SK-N-SH treated with all-trans-retinoic acid at 6 μM for 48 hours (cell line): ENCODE measurements at regions not wholly inside any gene's neighbourhood (a gene's known extent, or its start where the extent isn't known, plus 50 kb on each side); places are given as distances from the start of the nearest gene placed in this dataset.

Source experiments
- ATAC-seq: fragments of 200-7000 bp; cut with Tn5 transposase; 3 replicates; pipeline ENCODE4 v1.9.1; 2020; ENCODE audit warnings: mild to moderate bottlenecking, moderate library complexity
- ARNTL ChIP-seq: fragments of 450-650 bp; formaldehyde crosslinking; IDR thresholded peaks from 2 replicates; pipeline ENCODE4 v1.5.0; 2020; ENCODE audit warnings: low read depth, mild to moderate bottlenecking, moderate library complexity, borderline replicate concordance
- BACH2 ChIP-seq: fragments of 250-450 bp; sonication (Bioruptor Pico); IDR thresholded peaks from 2 replicates; pipeline ENCODE4 v1.9.0; 2021; ENCODE audit warnings: mild to moderate bottlenecking, borderline replicate concordance
- ESRRG ChIP-seq: fragments of 250-450 bp; sonication (Bioruptor Pico); IDR thresholded peaks from 2 replicates; pipeline ENCODE4 v1.6.1; 2021; ENCODE audit warnings: mild to moderate bottlenecking
- GLIS3 ChIP-seq: fragments of 250-450 bp; sonication (Bioruptor Pico); IDR thresholded peaks from 2 replicates; pipeline ENCODE4 v1.5.0; 2020; ENCODE audit warnings: mild to moderate bottlenecking, moderate library complexity
- ISL1 ChIP-seq: fragments of 250-450 bp; sonication (Bioruptor Pico); IDR thresholded peaks from 2 replicates; pipeline ENCODE4 v2.1.2; 2022; ENCODE audit warnings: mild to moderate bottlenecking, moderate library complexity
- OSR1 ChIP-seq: fragments of 250-450 bp; sonication (Bioruptor Pico); IDR thresholded peaks from 2 replicates; pipeline ENCODE4 v1.8.0; 2022; ENCODE audit warnings: moderate library complexity, mild to moderate bottlenecking, inconsistent platforms
- SNAI2 ChIP-seq: fragments of 250-450 bp; sonication (Bioruptor Pico); IDR thresholded peaks from 2 replicates; pipeline ENCODE4 v1.5.0; 2020; ENCODE audit warnings: mild to moderate bottlenecking, moderate library complexity
- TCF4 ChIP-seq: fragments of 250-450 bp; sonication (Bioruptor Pico); IDR thresholded peaks from 2 replicates; pipeline ENCODE4 v1.8.0; 2021; ENCODE audit warnings: mild to moderate bottlenecking, moderate library complexity, borderline replicate concordance
- TOX ChIP-seq: fragments of 250-450 bp; sonication (Bioruptor Pico); IDR thresholded peaks from 2 replicates; pipeline ENCODE4 v1.8.0; 2021; ENCODE audit warnings: mild to moderate bottlenecking, moderate library complexity, borderline replicate concordance
- ZC3H10 ChIP-seq: fragments of 250-450 bp; sonication (Bioruptor Pico); IDR thresholded peaks from 2 replicates; pipeline ENCODE4 v1.5.1; 2021; ENCODE audit warnings: mild to moderate bottlenecking, moderate library complexity
- ZFP3 ChIP-seq: fragments of 250-450 bp; sonication (Bioruptor Pico); IDR thresholded peaks from 2 replicates; pipeline ENCODE4 v1.5.0; 2020; ENCODE audit warnings: mild to moderate bottlenecking, moderate library complexity
- ZFP30 ChIP-seq: fragments of 450-650 bp; formaldehyde crosslinking; IDR thresholded peaks from 2 replicates; pipeline ENCODE4 v1.5.0; 2022; ENCODE audit warnings: mild to moderate bottlenecking, moderate library complexity
- ZNF565 ChIP-seq: fragments of 450-650 bp; formaldehyde crosslinking; conservative IDR thresholded peaks from 2 replicates; pipeline ENCODE4 v1.5.0; 2020; ENCODE audit warnings: low read depth, mild to moderate bottlenecking, moderate library complexity
- ZNF70 ChIP-seq: fragments of 450-650 bp; formaldehyde crosslinking; IDR thresholded peaks from 2 replicates; pipeline ENCODE4 v1.5.0; 2020; ENCODE audit warnings: mild to moderate bottlenecking, moderate library complexity
- ZNF8 ChIP-seq: fragments of 450-650 bp; formaldehyde crosslinking; IDR thresholded peaks from 2 replicates; pipeline ENCODE4 v1.5.0; 2020; ENCODE audit warnings: mild to moderate bottlenecking, moderate library complexity
- TF ChIP-seq, protein P1 (sequence below): fragments of 250-450 bp; sonication (Bioruptor Pico); IDR thresholded peaks from 2 replicates; pipeline ENCODE4 v1.8.0; 2021; ENCODE audit warnings: low read depth, mild to moderate bottlenecking, moderate library complexity, borderline replicate concordance
- TF ChIP-seq, protein P2 (sequence below): fragments of 250-450 bp; sonication (Bioruptor Pico); IDR thresholded peaks from 2 replicates; pipeline ENCODE4 v1.5.0; 2020; ENCODE audit warnings: mild to moderate bottlenecking, moderate library complexity
- TF ChIP-seq, protein P3 (sequence below): fragments of 250-450 bp; sonication (Bioruptor Pico); IDR thresholded peaks from 2 replicates; pipeline ENCODE4 v1.5.1; 2021; ENCODE audit warnings: mild to moderate bottlenecking, moderate library complexity
- TF ChIP-seq, protein P4 (sequence below): fragments of 250-450 bp; sonication (Bioruptor Pico); IDR thresholded peaks from 2 replicates; pipeline ENCODE4 v1.8.0; 2020; ENCODE audit warnings: mild to moderate bottlenecking, moderate library complexity, borderline replicate concordance

DNA sequence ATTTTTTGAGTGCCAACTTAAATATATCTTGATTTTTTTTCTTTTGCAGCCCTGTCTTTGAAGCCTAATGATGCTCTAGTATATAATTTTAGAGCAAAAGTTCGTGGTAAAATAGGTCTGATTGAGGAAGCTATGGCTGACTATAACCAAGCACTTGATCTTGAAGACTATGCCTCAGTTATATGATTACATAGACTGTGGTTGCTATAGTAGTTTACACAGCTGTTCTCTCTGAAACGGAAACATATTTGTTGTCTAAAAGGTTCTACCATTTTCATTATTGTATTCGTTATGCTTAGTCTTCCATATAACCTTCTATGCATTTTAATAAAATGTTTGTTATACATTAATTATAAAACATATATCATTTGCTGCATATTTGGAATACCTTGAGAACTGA, 246.7 kb downstream of the TTC6 start:
- TF ChIP-seq, protein P1, sequence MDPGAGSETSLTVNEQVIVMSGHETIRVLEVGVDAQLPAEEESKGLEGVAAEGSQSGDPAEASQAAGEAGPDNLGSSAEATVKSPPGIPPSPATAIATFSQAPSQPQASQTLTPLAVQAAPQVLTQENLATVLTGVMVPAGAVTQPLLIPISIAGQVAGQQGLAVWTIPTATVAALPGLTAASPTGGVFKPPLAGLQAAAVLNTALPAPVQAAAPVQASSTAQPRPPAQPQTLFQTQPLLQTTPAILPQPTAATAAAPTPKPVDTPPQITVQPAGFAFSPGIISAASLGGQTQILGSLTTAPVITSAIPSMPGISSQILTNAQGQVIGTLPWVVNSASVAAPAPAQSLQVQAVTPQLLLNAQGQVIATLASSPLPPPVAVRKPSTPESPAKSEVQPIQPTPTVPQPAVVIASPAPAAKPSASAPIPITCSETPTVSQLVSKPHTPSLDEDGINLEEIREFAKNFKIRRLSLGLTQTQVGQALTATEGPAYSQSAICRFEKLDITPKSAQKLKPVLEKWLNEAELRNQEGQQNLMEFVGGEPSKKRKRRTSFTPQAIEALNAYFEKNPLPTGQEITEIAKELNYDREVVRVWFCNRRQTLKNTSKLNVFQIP (CRISPR knock-in tag), result no peak
- no peak for TF ChIP-seq TOX (CRISPR knock-in tag)
- TF ChIP-seq OSR1 (CRISPR knock-in tag), result no peak
- TF ChIP-seq, protein P2, sequence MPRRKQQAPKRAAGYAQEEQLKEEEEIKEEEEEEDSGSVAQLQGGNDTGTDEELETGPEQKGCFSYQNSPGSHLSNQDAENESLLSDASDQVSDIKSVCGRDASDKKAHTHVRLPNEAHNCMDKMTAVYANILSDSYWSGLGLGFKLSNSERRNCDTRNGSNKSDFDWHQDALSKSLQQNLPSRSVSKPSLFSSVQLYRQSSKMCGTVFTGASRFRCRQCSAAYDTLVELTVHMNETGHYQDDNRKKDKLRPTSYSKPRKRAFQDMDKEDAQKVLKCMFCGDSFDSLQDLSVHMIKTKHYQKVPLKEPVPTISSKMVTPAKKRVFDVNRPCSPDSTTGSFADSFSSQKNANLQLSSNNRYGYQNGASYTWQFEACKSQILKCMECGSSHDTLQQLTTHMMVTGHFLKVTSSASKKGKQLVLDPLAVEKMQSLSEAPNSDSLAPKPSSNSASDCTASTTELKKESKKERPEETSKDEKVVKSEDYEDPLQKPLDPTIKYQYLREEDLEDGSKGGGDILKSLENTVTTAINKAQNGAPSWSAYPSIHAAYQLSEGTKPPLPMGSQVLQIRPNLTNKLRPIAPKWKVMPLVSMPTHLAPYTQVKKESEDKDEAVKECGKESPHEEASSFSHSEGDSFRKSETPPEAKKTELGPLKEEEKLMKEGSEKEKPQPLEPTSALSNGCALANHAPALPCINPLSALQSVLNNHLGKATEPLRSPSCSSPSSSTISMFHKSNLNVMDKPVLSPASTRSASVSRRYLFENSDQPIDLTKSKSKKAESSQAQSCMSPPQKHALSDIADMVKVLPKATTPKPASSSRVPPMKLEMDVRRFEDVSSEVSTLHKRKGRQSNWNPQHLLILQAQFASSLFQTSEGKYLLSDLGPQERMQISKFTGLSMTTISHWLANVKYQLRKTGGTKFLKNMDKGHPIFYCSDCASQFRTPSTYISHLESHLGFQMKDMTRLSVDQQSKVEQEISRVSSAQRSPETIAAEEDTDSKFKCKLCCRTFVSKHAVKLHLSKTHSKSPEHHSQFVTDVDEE (CRISPR knock-in tag), result no peak
- TF ChIP-seq BACH2 (CRISPR knock-in tag), result no peak
- TF ChIP-seq ZNF565, result no peak
- TF ChIP-seq SNAI2, result no peak
- no peak for TF ChIP-seq ARNTL (CRISPR knock-in tag)
- no peak for TF ChIP-seq ZNF8
- no peak for TF ChIP-seq ZNF70
- TF ChIP-seq ZFP30, result no peak
- no peak for ATAC-seq

DNA sequence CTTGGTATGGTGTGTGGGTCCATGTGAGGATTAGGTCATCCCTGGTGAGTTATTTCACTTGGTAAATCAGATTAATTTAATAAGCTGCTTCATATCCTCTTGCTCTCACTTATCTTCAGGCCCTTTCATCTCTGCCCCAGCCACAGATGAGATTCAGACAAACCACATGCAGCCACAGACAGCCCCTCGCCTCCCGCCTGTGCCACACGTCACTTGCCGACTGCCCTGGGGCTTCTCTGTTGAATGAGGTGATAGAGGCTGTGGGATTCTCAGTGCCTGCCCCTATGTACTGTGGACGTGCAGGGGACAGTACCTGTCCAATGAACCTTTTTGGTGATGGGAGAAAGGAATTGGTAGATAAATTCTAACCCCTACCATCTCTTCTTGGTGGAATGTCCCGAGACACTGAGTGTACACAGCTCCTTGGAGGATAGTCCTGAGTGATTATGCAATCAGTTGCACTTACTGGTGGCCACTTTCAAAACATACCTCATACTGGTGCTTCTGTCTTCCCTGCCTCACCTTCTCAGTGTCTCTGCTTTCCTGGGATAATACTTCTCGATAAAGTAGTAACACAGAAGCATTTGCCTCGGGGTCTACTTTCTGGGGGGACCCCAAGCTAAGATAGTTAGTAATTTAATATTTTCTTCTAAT, 248.7 kb downstream of the TTC6 start:
- ATAC-seq, result no peak
- TF ChIP-seq ZFP3 (CRISPR knock-in tag), result no peak
- TF ChIP-seq, protein P1 (CRISPR knock-in tag), result no peak
- TF ChIP-seq TCF4 (CRISPR knock-in tag), result no peak
- no peak for TF ChIP-seq GLIS3
- no peak for TF ChIP-seq SNAI2
- no peak for TF ChIP-seq ARNTL (CRISPR knock-in tag)
- no peak for TF ChIP-seq ESRRG (CRISPR knock-in tag)
- TF ChIP-seq, protein P3, sequence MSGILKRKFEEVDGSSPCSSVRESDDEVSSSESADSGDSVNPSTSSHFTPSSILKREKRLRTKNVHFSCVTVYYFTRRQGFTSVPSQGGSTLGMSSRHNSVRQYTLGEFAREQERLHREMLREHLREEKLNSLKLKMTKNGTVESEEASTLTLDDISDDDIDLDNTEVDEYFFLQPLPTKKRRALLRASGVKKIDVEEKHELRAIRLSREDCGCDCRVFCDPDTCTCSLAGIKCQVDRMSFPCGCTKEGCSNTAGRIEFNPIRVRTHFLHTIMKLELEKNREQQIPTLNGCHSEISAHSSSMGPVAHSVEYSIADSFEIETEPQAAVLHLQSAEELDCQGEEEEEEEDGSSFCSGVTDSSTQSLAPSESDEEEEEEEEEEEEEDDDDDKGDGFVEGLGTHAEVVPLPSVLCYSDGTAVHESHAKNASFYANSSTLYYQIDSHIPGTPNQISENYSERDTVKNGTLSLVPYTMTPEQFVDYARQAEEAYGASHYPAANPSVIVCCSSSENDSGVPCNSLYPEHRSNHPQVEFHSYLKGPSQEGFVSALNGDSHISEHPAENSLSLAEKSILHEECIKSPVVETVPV (CRISPR knock-in tag), result no peak
- no peak for TF ChIP-seq ZNF70
- TF ChIP-seq, all 23 proteins: peak for 0

DNA sequence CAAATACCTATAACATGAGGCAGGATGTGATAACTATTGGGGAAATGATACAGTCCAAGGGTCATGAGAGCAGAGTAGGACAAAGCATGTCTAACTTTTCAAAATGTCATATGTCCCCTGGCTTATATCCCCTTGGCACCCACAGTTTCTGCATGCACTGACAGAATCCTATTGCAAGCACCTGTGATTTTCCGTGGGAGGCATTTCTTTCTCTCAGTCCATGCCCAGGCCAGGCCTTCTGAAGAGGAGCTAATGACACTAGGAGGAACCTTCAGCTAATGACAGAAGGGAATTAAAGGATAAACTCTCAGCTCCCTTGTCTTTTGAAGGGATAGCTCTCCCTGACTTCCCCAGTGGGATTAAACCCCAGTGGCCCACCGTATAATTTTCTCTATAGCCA, 249.2 kb downstream of the TTC6 start:
- ATAC-seq, result no peak
- TF ChIP-seq, protein P3 (CRISPR knock-in tag), result no peak
- no peak for TF ChIP-seq ESRRG (CRISPR knock-in tag)
- no peak for TF ChIP-seq ZFP30
- no peak for TF ChIP-seq ZNF8
- TF ChIP-seq OSR1 (CRISPR knock-in tag), result no peak
- no peak for TF ChIP-seq ZFP3 (CRISPR knock-in tag)
- no peak for TF ChIP-seq BACH2 (CRISPR knock-in tag)

DNA sequence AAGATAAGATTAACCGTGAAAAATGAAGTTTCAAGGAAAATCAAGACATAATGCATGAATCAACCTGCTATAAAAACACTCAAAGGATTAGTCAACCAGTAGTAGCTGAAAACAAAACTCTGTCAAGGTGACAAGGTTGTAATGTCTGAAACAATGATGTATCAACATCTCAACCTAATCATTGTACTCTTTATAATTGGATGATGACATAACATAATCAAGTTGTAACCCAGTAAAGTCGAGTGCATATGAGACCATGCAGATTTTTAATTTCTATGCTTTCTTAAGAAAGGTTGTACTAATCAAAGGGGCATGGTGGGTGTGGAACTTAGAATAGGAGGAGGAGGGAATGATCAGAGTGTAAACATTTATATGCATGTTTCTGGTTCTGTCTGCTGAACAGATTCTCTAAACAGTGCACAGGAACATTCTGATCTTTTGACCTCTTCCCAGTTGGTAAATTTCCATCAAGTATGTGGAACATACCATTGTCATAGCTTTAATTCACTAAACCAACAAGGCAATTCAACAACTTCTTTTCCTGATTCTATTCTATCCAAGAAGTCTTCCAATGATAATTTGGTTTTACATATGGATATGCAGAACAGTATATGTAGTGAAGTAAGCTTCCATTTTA, 253.7 kb downstream of the TTC6 start:
- no peak for ATAC-seq
- TF ChIP-seq TCF4 (CRISPR knock-in tag), result no peak
- TF ChIP-seq ZC3H10 (CRISPR knock-in tag), result no peak
- TF ChIP-seq SNAI2, result no peak
- no peak for TF ChIP-seq ZFP30
- no peak for TF ChIP-seq GLIS3
- TF ChIP-seq ZFP3 (CRISPR knock-in tag), result no peak
- no peak for TF ChIP-seq ZNF565
- TF ChIP-seq TOX (CRISPR knock-in tag), result no peak
- TF ChIP-seq, protein P3 (CRISPR knock-in tag), result no peak
- no peak for TF ChIP-seq BACH2 (CRISPR knock-in tag)
- TF ChIP-seq ISL1, result no peak
- TF ChIP-seq, protein P4, sequence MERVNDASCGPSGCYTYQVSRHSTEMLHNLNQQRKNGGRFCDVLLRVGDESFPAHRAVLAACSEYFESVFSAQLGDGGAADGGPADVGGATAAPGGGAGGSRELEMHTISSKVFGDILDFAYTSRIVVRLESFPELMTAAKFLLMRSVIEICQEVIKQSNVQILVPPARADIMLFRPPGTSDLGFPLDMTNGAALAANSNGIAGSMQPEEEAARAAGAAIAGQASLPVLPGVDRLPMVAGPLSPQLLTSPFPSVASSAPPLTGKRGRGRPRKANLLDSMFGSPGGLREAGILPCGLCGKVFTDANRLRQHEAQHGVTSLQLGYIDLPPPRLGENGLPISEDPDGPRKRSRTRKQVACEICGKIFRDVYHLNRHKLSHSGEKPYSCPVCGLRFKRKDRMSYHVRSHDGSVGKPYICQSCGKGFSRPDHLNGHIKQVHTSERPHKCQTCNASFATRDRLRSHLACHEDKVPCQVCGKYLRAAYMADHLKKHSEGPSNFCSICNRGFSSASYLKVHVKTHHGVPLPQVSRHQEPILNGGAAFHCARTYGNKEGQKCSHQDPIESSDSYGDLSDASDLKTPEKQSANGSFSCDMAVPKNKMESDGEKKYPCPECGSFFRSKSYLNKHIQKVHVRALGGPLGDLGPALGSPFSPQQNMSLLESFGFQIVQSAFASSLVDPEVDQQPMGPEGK (CRISPR knock-in tag), result no peak
